DMS114 treated with DMSO at 0.1 percent for 48 hours (cell line): ENCODE measurements at regions not wholly inside any gene's neighbourhood (a gene's known extent, or its start where the extent isn't known, plus 50 kb on each side); places are given as distances from the start of the nearest gene placed in this dataset.

Experiments
- DNase-seq: peaks from one replicate; lab custom pipeline; 2025; ENCODE audit not compliant: unreplicated experiment; lab: John Stamatoyannopoulos, UW

DNA sequence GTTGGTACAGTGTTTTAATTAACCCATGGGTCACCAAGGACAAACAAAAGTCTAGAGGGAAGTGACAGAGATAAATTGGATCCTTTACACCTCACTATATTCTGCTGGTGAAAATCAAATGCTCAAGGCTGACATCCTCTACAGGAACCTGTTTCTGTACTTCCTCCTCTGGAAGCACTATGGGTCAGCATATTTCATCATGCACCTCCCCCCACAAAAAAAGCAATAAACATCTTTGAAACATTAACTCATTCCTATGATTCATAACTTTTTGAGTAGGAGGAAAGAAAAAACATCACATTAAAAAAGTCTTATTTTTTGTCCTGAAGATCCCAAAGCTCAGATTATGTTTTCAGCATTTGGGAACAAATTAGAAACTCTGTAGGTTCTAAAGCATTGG is 588.3 kb upstream of the SGCG start:
- no peak for DNase-seq

DNA sequence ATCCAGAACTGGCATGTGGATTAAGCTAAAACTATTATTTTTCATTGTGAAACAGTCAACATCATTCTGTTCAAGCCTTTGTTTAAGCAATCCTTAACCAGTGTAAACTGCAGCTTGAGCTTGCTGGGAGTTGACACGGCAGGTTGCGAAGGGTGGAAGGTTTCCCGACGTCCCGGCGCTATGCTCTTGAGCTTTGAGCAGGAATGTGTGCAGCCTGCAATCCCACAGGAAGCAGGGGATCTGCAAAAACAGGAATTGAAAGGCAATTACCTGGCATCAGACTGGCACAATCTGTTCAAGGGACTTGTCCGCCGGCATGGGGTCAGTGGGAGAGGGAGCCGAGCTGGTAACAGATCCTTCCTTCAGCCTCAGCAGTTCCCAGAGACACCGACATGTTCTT is 586.7 kb upstream of the SGCG start:
- no peak for DNase-seq

DNA sequence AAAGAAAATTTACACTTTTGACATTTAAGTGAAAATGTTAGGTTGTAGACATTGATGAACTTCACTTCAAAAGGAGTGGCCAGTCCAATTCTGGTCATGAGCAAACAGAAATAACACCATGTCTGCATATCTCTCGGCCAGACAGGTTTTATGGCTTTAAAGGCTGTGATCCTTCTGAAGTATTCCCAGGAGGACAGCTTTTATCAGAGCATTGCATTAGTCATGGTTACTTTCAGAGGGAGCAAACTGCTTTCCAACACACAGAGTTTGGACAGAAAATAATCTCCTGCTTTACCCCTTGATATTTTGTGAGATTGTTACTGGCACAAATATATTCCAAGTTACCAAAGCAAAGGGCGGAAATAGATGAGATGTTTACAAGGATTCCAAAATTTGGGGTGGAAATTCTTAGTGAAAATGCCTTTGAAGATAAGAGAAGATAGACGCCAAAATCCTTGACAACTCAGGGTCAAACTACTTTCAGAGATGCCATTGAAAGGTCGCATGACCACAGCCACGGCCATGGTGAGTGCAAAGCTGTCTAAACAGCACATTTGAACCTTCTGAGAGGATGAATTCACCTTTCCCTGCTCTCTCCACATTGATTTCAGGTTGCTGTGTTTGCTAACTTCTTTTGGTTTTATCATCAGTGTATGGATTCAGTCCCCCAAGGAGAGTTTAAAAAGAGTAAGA is 584.5 kb upstream of the SGCG start:
- DNase-seq = no peak

DNA sequence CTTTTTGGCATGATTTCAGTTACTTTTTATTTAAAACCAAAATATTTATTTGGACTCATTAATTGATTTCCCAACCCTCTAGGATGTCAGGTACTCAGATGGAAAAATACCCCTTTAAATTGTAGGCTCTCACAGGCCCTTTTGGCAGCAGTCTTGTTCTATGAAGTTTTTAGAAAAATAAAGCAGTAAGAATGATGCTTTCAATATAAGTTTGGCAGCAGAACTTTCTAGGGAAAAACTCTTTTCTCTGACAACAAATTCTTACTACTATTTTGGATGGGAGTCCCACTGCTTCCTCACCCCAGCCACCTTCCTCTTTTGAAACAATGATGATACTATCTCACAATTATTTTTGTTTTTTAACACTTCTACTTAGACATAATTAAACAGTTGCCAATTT is 581.6 kb upstream of the SGCG start:
- no peak for DNase-seq

DNA sequence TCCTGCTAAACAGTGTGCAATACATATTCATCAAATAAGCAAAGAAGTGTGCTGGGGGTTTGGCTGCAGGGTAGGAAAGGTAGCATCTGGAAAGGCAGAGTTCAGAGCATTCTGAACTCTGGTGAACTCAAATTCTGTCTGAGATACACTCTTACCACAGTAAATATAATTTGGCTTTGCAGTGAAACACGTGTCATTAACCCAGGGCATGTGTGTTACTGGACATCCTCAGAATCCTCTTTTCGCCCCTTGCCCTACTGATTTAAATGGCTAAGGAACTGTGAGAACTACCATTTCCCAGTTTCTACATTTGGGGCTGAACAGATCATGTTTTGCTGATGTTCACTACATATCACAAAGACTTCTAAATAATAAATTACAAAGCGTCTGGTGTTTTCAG is 562.8 kb upstream of the SGCG start:
- no peak for DNase-seq

DNA sequence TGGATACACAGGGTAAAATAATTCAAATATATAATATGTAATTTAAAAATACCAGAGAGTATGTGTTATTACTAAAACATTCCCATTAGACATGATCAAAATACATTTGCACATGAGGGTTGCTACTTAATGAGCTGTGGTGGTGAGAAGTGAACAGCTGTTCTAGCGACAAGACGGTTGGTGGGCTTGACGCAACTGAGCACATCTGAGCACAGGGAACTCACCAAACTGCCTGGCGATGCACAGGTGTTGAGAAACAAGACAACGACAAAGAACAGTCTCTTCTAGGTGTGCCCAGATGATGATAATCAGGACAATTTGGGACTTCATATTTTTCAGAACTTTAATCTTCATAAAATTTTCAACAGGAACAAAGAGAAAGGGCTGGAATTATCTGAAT is 555.1 kb upstream of the SGCG start:
- DNase-seq = no peak

DNA sequence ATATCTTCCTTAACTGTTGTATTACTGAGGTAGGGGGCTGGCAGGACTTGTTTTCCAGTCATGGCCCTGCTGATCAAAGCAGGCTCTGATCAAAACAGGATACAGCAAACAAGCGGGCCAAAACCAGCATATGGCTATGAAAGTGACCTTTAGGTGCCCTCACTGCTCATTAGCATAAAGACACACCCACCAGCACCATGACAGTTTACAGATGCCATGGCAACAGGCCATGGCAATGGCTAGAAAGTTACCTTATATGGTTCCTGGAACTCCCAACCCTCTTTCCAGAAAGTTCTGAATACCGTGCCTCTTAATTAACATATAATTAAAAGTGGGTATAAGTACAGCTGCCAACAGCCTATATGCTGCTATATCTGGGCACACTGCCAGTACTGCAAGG is 551.4 kb upstream of the SGCG start:
- no peak for DNase-seq

DNA sequence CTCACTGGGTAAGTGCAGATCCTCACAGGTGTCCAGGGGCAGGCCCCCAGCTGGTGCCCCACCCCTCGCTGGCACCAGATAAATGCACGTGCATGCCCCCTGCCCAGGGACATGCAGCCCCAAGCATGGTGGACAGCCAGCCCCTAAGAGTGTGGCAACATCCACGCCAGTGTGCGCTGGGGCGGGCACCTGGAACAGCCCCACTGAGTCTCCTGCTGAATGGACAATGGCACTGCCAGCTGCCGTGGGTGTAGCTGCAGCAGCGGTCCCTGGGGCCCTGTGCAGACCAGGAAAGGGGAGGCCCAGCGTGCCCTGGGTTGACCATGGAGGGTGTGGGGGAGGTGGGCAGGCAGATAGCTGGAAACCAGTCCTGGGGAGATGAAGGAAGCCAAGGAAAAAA is 538.7 kb upstream of the SGCG start:
- DNase-seq = no peak

DNA sequence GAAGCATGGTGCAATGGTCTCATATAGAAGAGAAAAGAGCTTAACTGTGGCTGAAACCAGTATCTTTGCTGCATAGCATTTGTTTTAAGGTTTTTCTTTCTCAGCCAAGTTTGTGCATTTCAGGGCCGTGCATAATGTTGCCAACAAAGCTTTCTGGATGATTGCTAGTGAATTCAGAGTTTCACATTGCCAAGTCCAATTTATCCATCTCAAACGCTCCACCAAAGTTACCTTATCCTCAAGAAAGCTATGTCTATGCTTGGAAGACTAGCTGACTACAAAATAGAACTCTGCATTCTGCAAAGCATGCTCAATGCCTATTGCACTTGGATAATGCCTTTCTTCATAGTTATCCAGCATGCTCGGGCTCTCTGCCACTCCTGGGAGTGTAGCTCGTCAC is 535.8 kb upstream of the SGCG start:
- DNase-seq = no peak

DNA sequence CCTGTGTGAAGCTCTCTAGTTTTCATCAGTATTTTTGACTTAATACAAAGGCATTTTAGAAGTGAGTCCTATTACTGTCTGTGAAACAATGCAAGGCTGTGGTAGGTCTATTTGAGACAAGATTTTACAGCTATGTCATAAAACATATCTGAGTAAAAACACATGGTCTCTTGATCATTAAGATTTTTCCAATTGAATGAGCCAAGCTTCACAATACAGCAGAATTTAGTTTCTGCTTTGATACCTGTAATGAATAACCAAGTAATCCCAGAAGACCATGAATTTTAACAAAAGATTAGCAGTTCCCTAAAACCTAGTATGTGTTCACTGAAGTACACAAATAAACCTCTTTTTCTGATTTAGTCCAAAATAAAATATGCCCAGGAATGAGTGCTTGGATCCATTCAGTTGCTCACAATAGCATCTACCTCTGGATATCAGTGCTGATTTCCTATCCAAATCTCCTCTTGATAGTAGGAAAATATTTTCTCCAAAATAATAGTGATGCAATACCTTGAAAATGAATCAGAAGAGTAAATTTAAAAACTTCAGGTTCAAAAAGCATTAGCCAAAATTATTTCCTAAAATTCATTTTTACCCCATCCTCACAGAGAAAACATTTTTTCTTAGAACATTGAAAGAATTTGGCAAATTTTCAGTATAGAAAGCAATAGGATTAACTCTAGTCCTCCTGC is 533.5 kb upstream of the SGCG start:
- DNase-seq = no peak

DNA sequence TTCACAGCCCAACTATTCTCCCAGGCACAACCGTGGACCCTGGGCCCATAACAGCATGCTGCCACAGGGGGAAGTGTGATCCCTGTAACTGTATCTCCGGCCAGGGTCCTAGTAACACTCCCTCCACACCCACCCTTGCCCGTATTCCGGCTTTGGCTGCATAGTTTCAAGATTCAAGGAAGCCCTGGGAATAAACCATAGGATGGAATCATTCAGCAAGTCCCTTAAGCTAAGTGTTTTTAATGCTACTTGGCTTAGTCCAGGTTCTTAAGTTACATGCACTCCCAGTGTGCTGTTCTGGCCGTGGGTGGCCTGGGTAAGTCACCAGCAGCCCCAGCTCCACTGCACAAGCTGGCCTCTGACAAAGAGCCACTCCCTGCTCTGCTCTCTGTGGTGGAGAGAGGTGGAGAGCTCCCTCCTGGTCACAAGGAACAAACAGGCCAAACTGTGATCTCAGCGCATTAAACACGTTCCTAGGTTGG is 532.4 kb upstream of the SGCG start:
- DNase-seq = no peak

DNA sequence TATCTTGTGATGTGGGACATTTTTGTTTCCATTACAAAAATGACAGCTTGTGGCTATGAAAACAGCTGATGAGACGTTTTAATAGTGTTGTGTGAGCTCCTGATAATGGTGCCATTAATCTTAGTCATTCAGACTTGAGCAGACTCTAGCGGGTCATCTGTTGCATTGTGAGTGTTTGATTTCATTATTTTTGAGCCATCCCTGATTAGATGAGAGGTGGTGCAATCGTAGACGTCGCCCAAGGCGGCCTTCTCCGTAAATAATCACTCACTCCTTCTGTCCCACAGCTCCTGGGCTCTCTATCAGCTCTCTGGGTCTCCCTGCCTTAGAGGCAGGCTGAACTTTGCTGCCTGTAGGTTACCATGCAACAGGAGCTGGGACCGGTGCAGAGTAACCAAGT is 528.0 kb upstream of the SGCG start:
- DNase-seq = no peak

DNA sequence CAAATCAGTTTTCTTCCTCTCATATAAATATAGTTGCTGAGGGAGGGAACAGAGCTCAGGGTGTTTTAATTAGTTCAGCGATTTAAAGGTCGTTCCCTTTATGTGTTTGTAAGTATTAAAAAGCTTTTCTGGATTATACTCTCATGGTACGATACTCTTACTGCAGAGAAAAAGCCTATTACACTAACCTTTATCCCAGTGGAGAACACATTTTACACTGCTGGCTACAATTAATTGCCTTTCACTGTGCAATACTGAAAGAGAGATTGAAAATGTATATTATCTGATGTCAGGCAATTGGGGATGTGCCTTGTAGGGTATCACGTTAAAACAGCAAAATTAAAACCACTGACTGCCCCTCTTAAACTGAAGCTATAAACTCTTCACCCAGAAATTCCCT is 526.9 kb upstream of the SGCG start:
- no peak for DNase-seq

DNA sequence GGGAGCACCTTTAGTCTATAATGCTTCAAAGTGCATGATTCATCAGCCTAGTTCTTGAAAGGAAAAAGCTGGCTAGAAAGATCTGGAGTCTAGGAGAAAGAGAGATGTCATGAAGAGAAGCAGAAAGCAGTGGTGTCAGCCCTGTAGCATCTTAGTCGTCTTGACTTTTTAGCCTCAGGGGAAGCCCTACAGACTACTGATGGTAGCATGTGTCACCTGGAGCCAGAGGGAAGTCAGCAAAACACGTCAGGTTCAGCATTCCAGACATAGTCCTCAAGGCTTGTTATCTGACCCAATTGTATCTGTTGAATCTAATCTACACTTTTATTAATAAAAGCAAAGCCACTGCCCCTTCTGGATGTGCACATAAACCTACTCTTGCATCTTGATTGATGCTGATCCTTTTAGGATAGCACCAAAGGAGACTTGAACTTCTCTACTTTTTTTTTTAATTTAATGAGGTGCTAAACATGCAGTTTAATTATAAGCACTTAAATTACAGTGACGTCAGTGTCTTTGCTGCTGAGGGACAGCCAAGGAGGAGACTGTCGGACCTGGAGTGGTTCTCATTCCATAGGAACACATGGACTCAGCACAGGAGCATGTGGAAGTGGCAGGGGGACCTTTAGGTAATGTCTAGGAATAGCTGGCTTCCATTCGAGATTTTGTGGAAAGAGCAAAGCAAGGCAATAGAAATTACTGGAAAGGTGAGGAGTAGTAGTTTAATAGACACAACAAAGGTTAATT is 525.5 kb upstream of the SGCG start:
- DNase-seq = no peak

DNA sequence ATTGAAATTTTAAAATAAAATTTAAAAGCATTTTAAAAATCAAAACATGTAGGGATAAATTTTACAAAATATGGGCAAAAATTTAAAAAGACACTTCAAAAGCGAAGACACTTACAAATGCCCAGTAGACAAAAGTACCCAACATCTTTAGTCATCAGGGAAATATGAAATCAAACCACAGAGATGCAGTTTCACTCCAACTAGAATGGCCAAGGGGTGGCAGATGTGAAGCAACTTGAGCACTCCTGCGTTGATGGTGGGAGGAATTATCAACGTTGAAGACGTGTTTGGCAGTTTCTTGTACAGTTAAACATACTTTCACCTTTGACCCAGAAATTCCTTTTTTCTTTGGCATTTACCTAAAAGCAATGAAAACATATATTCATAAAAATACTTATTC is 518.0 kb upstream of the SGCG start:
- no peak for DNase-seq

DNA sequence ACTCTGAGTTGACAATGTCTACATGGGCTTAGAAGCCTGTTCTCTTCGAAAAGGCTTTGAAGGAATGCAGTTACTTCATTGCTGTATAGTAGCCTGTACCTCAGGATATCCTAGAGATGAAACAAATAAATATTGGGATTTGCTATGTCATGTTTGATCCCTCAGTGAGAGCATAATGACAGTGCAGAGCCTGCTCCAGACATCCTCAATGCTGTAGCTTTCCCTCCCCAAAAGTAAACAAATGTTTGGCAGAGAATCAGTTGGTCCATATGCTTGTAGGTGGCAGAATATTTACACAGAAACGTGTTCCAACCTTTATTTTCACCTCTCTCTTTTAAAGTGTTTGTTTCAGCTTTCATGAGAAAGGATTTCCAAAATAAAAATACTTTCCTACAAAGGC is 515.3 kb upstream of the SGCG start:
- DNase-seq = no peak

DNA sequence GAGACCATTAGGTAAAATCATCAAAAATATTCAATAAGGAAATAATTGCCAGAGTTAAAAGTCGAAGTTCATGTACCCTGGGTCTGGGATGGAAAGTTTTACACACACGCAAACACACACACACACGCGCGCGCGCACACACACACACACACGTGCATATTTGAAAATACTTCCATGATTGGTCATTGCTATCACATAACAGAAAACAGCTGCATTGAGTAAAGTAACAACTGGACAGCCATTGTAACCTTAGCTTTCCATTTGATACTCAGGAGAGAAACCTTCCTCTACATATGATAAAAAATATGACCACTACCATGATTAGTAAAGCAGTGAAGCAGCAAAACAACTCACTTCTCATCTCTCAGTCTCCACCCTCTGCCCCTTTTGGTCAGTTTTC is 490.0 kb upstream of the SGCG start:
- no peak for DNase-seq

DNA sequence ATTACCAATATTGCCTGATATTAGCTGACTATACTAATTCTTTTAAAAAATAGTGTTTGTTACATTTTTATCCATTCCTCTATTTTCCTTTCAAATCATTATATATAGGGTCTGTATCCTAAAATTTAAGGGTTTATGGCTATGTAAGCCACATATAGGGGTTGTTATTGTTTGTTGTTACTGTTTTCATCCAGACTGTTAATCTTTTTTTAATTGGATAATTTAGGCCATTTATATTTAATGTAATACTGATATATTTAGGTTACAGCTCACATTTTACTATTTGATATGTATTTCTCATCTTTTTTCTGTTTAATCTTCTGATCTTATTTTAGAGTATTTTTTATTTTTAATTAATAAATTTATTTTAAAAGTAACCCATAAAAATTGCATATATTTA is 487.1 kb upstream of the SGCG start:
- DNase-seq = no peak

DNA sequence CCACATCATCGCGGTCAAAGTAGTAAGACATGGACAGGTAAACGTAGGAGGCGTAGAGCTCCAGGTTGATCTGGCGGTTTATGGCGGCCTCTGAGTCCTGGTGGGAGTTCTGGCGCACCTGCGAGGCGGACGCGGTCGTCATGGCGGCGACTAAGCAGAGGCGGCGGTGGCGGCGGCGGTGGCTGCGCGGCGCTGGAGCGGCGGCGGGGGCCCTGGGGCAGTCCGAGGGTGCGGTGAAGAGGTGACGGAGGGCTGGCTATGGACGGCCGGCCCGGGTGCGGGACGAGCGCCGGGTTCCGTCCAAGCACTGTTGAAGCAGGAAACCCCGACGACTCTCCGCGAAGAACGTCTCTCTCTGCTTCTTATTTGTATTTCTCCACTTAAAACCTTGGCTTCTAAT is 484.3 kb upstream of the SGCG start:
- DNase-seq = no peak

DNA sequence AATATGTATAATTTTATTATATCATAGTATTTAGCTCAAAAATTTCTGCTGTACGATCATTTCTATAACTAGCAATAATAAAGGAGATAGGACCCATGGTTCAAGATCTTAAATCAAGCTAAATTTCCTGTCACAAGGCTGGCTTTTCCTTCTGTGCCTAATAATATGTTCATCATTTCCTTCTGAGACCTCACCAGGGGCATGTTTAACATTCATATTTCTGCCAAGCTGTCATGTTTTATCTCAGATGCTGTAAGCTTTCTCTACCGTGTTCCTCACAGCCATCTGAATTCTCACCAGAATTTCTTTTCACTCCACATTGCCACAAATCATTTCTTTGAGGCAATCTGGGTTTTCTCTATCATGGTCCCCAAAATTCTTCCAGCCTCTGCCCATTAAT is 482.3 kb upstream of the SGCG start:
- no peak for DNase-seq

DNA sequence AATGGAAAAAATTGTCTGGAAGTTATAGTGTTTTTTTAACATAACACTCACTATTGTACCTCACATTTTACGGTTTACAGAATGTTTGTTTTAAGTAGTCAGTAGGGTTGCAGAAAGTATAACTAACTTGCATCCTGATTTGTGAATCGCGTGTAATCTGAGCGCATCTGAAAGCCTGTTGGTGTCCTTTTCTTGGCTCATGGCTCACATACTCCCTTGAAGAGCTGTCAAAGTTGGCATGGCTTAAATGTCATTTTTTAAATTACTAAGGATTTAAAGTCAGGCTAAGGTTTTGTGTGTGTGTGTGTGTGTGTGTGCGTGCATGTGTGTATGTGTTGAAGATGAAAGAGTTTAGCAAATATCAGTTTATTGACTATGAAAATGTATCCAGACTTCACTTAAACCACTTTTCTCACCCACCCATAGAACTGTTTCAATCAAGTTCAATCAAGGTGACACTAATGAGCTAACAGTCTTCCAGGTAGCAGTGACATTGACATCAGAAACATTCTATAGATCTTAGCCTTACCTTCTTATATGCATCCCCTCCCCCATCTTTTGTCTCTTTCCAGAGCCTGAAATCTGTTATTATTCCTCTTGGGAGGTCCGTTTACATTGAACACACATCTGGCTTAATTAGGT is 480.4 kb upstream of the SGCG start:
- no peak for DNase-seq
